DOHH2 (cell line): ENCODE measurements at regions not wholly inside any gene's neighbourhood (a gene's known extent, or its start where the extent isn't known, plus 50 kb on each side); places are given as distances from the start of the nearest gene placed in this dataset.

Source experiments
- H3F3A ChIP-seq: fragments of 200-600 bp; sonication (generic), shearing (Covaris generic); 2 replicates; pipeline ENCODE4 v1.6.0; 2016; ENCODE audit warnings: antibody characterized with exemption, mild to moderate bottlenecking; ENCODE audit not compliant: control insufficient read depth, insufficient read depth
- H3K27ac ChIP-seq: fragments of 200-600 bp; sonication (generic); 2 replicates; pipeline ENCODE4 v1.5.1; 2014; ENCODE audit warnings: low read depth, mild to moderate bottlenecking, low read length, moderate library complexity
- H3K27me3 ChIP-seq: fragments of 200-600 bp; sonication (generic); 2 replicates; pipeline ENCODE4 v1.6.1; 2014; ENCODE audit warnings: mild to moderate bottlenecking, low read length, mixed read lengths; ENCODE audit not compliant: control insufficient read depth
- H3K36me3 ChIP-seq: fragments of 200-600 bp; sonication (generic); 2 replicates; pipeline ENCODE4 v1.6.1; 2014; ENCODE audit warnings: mild to moderate bottlenecking, low read length, moderate library complexity, mixed read lengths; ENCODE audit not compliant: control insufficient read depth
- H3K4me1 ChIP-seq: fragments of 200-600 bp; sonication (generic); 2 replicates; pipeline ENCODE4 v1.6.1; 2014; ENCODE audit warnings: mild to moderate bottlenecking, low read length, mixed read lengths; ENCODE audit not compliant: control insufficient read depth
- H3K4me2 ChIP-seq: fragments of 200-600 bp; sonication (generic); 2 replicates; pipeline ENCODE4 v1.6.0; 2014; ENCODE audit warnings: mild to moderate bottlenecking, low read length, moderate library complexity
- H3K4me3 ChIP-seq: fragments of 200-600 bp; sonication (generic); 2 replicates; pipeline ENCODE4 v1.5.1; 2014; ENCODE audit warnings: mild to moderate bottlenecking, low read length, mixed read lengths
- H3K79me2 ChIP-seq: fragments of 200-600 bp; sonication (generic); 2 replicates; pipeline ENCODE4 v1.6.1; 2014; ENCODE audit warnings: mild to moderate bottlenecking, low read length, mixed read lengths; ENCODE audit not compliant: control insufficient read depth
- H3K9me2 ChIP-seq: fragments of 200-600 bp; sonication (generic); replicated peaks from 2 replicates; pipeline ENCODE4 v1.6.1; 2014; ENCODE audit warnings: mild to moderate bottlenecking, low read length, mixed read lengths; ENCODE audit not compliant: control insufficient read depth
- H3K9me3 ChIP-seq: fragments of 200-600 bp; sonication (generic); 2 replicates; pipeline ENCODE4 v1.6.1; 2014; ENCODE audit warnings: antibody characterized with exemption, low read length, mixed read lengths; ENCODE audit not compliant: control insufficient read depth, insufficient read depth
- H4K20me1 ChIP-seq: fragments of 200-600 bp; sonication (generic); 2 replicates; pipeline ENCODE4 v1.6.0; 2014; ENCODE audit warnings: low read depth, mild to moderate bottlenecking, antibody characterized with exemption, low read length, moderate library complexity; ENCODE audit not compliant: control insufficient read depth, insufficient read depth
- EZH2phosphoT487 ChIP-seq: fragments of 200-600 bp; sonication (generic); IDR thresholded peaks from 2 replicates; pipeline ENCODE4 v1.6.1; 2017; ENCODE audit warnings: borderline replicate concordance, mild to moderate bottlenecking, antibody characterized with exemption, low read length, moderate library complexity, mixed read lengths
- TF ChIP-seq, protein P1 (sequence below): fragments of 200-600 bp; sonication (generic); IDR thresholded peaks from one replicate; pipeline ENCODE4 v1.5.1; 2014; ENCODE audit warnings: antibody characterized with exemption, mild to moderate bottlenecking, low read depth, low read length; ENCODE audit not compliant: poor library complexity, severe bottlenecking

DNA sequence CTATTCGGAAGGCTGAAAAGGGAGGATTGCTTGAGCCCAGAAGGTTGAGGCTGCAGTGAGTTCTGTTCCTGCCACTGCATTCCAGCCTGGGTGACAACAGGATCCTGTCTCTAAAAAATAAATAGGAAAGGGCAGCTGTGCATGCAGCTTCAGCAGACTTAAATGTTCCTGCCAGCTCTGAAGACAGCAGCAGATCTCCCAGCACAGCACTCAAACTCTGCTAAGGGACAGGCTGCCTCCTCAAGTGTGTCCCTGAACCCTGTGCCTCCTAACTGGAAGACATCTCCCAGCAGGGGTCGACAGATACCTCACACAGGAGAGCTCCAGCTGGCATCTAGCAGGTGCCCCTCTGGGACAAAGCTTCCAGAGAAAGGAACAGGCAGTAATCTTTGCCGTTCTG lies 117.9 kb downstream of the CXCL12 start:
- Histone ChIP-seq H3K4me1 (no peaks in the 10 kb centered on the region), H3K4me3 (no peak overlapping the region), H3K79me2 (no peaks in the 10 kb centered on the region), H3K9me2 (no peaks in the 10 kb centered on the region), H3K27me3 (no peaks in the 10 kb centered on the region), H3F3A (no peaks in the 10 kb centered on the region), H3K9me3 (no peaks in the 10 kb centered on the region), H4K20me1 (no peaks in the 10 kb centered on the region), H3K36me3 (no peaks in the 10 kb centered on the region), H3K27ac (no peak overlapping the region), H3K4me2 (no peak overlapping the region)
- TF ChIP-seq, protein P1, sequence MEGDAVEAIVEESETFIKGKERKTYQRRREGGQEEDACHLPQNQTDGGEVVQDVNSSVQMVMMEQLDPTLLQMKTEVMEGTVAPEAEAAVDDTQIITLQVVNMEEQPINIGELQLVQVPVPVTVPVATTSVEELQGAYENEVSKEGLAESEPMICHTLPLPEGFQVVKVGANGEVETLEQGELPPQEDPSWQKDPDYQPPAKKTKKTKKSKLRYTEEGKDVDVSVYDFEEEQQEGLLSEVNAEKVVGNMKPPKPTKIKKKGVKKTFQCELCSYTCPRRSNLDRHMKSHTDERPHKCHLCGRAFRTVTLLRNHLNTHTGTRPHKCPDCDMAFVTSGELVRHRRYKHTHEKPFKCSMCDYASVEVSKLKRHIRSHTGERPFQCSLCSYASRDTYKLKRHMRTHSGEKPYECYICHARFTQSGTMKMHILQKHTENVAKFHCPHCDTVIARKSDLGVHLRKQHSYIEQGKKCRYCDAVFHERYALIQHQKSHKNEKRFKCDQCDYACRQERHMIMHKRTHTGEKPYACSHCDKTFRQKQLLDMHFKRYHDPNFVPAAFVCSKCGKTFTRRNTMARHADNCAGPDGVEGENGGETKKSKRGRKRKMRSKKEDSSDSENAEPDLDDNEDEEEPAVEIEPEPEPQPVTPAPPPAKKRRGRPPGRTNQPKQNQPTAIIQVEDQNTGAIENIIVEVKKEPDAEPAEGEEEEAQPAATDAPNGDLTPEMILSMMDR: no peak
- no peak for TF ChIP-seq EZH2phosphoT487

DNA sequence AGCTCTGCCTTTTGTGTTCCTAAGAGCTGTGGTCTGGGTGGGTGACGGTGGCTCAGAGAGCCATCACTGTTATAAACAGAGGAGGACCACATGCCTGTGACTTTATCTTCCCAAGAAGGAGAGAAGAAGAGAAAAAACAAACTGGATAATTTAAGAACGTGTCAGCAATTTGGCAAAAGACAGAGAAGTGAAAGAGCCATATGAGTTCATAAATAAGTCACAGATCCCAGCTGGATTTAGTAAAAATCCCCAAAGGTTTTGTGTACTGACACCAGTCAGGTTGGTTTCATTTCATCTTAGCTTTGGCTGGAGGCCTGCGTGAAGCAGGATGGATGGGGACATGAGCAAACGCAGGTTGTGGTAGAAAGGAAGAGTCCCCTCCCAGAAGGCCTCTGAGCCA lies 120.7 kb downstream of the CXCL12 start:
- TF ChIP-seq, protein P1: no peak
- TF ChIP-seq EZH2phosphoT487: no peak
- H3F3A ChIP-seq: no peaks in the 10 kb centered on the region
- H3K9me3 ChIP-seq: no peaks in the 10 kb centered on the region
- H3K27me3 ChIP-seq: no peaks in the 10 kb centered on the region
- no peaks in the 10 kb centered on the region for H3K4me1 ChIP-seq
- no peak overlapping the region for H3K4me2 ChIP-seq
- no peak overlapping the region for H3K4me3 ChIP-seq
- no peaks in the 10 kb centered on the region for H3K36me3 ChIP-seq
- no peaks in the 10 kb centered on the region for H3K79me2 ChIP-seq
- no peaks in the 10 kb centered on the region for H3K9me2 ChIP-seq
- H3K27ac ChIP-seq: no peak overlapping the region
- H4K20me1 ChIP-seq: no peaks in the 10 kb centered on the region

DNA sequence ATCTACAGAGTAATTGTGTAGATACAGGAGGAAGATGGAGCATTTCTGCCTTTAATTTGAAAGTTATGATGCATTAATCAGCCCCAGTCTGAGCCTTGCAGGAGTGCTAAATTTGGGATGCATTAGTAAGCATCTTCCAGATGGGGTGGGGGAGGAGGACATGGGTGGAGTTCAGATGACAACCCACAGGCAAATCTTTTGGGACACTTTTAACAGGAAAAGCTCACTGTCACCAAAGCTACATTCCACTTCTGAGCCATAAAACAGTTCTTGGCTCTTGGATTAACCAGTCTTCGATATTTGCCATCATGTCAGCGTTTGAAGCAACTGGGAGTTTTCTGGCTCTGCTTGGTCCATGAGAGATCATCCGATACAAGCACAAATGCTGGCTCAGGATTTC lies 121.1 kb downstream of the CXCL12 start:
- H3F3A ChIP-seq: no peaks in the 10 kb centered on the region
- no peaks in the 10 kb centered on the region for H4K20me1 ChIP-seq
- no peak overlapping the region for H3K27ac ChIP-seq
- H3K9me2 ChIP-seq: no peaks in the 10 kb centered on the region
- H3K36me3 ChIP-seq: no peaks in the 10 kb centered on the region
- H3K9me3 ChIP-seq: no peaks in the 10 kb centered on the region
- no peak overlapping the region for H3K4me2 ChIP-seq
- H3K27me3 ChIP-seq: no peaks in the 10 kb centered on the region
- no peak overlapping the region for H3K4me3 ChIP-seq
- H3K79me2 ChIP-seq: no peaks in the 10 kb centered on the region
- TF ChIP-seq, protein P1: no peak
- TF ChIP-seq EZH2phosphoT487: no peak
- no peaks in the 10 kb centered on the region for H3K4me1 ChIP-seq
